ENCODE measurements at regions not wholly inside any gene's neighbourhood (a gene's known extent, or its start where the extent isn't known, plus 50 kb on each side); places are given as distances from the start of the nearest gene placed in this dataset.

DNA sequence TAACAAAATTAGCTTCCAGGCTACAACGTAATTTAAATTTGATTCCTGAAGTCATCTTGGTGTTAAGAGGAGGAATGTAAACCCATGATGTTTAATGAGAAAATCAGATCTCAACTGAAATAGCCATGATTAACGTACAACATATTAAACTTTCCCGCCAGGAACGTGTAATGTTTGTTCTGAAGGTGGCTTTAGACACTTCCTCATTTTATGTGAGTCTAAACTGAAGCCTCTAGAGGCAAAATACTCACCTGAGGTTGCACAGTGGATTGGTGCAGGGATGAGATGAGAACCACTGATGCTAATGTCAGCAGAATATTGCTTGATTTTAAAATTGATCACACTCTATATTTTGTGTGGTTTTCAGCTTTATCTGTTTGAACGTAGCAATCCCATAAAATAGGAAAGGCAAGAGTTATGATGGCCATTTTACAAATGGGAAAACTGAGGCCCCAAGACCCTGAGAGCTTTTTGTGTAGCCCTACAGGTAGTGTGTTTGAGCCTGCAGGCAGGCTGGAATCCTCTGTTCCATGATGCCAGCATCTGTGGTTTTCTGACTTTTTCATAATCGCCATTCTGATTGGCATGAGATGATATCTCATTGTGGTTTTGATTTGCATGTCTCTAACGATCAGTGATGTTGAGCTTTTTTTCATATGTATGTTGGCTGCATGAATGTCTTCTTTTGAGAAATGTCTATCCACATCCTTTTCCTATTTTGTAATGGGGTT, 243.7 kb upstream of the BMPER start:
- no peak for DNase-seq (ENCODE audit: low read depth)

DNA sequence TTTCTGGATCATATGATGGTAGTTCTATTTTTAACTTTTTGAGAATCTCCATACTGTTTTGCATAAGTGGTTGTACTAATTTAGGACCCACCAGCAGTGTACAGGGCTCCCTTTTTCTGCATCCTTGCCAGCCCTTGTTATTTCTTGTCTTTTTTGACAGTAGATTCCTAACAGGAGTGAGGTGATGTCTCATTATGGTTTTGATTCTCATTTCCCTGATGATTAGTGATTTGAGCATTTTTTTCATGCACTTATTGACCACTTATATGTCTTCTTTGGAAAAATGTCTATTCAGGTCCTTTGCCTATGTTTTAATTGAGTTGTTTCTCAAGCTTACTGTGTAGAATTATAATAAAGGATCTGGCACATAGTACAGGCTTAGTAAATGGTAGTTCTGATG, 238.8 kb upstream of the BMPER start:
- DNase-seq (ENCODE audit: low read depth) = no peak

DNA sequence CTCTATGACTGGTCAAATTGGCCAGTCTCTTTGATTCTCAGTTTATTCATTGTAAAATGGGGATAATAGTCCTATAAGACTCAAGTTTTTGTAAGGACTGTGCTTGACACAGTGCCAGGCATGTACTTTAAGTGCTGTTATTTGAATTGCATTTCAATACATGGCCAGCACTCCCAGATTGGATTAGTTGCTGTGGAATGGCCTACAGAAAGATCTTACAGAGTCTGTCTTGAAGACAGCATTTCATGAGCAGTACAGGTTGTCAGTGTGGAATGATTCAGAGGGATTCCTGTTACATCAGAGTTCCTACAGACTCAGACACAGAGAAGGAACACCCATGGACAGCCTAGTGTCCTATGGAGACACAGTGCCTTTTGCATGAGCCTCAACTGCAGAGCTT, 238.1 kb upstream of the BMPER start:
- peak; percentile 23 for DNase-seq (ENCODE audit: low read depth)

DNA sequence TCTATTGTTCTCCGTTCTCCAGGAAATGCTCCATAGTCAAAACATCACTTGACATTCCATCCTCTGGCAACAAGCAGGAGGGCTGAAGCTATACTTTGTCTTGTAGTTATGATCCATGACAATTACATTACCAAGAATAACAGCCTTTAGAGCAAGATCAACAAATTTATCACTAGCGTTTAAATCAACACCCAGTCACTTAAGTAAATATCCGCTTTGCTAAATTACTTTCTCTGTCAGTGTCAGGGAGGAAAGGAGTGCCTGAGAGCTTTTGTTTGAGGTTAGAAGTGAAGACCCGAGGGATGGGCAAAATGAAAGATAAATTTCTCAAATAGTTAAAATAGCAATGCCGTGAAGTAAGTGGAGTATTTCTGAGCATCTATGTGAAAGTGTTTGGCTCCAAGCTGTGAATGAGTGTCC, 236.1 kb upstream of the BMPER start:
- peak; percentile 26 for DNase-seq (ENCODE audit: low read depth)

DNA sequence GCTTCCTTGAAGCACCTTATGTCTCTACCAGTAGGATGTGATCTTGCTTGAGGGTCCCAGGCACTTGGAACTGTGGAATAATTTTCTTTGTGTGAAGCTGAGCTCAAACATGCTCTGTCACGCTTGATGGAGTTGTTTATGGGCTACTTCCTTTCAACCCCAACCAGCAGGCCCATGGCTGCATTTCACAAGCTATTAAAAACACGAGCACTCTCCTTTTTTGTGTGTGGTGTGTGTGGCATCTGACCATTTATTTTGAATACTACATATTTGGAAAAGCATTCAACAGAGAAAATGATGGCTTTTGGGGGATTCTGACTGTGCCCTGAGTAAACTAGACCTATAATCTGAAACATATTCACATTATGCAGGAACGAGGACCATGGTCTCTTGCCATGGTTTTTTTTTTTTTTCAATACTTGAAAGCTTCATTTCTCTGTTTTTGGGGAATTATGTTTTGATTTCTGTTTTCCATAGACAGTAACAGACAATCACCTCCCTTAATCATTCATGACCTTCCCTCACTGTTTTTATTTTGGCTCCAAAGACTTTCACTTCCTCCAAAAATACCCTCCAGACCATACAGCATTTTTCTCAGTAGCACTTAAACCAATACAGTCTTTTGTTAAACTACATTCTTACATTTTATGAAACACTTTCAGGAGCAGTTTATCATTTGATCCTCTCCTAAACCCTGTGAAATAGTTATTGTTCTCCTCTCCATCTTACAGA, 233.6 kb upstream of the BMPER start:
- DNase-seq (ENCODE audit: low read depth) = no peak

DNA sequence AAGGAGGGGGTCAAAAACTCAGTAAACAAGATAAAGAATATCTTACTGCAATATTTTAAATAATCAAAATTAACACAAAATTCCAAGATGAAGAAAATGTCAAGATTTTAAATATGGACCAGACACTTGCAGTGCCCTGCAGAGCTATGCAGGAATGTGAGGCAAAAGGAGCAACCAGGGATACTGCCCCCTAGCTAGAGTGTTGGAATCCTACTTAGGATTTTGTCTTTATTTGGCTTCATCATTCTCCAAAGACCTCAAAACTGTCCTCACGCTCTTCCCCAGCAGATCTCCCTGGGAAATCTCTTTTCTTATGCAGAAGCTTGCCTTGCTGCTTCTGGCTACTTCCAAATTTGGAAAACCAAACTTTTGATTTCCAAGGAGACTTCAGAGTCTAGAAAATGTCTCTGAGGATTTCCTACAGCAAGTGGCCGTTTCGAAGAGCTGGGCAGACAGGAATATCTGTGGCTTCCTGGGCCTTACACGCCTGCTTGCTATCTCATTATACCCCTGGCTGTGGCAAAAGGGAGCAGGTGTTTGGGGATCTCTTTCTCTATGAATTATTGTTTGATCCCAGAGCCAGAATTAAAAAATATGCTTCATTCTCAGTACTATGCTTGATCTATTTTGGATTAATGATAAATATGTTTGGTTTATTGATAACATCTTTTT, 232.2 kb upstream of the BMPER start:
- no peak for DNase-seq (ENCODE audit: low read depth)

DNA sequence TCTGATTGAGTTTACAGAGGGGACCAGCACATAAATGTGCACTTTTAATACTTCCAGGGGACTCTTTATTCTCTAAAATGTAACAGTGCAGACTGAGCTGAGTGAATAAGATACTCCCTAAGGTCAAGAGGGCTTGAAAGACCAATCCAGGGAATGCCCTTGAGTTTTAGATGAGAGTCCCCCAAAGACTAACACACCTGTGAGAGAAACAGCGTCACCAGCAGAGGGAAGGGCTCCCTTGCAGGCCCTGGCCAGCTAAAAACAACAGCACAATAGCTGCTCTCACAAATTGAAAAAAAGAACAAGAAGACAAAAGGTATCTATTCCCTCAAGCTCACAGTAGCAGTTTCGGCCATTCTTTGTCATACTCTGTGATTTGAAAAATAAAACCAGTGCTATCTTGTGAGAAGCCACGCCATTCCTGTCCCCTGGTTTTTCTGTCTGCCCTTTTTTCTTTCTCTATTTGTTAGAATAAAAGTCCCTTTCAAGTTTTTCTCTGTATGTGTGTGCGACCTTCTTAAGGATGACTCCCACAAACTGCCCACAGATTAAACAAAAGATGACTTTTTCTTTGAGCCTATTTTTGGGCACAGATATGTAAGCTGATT, 230.4 kb upstream of the BMPER start:
- no peak for DNase-seq (ENCODE audit: low read depth)

DNA sequence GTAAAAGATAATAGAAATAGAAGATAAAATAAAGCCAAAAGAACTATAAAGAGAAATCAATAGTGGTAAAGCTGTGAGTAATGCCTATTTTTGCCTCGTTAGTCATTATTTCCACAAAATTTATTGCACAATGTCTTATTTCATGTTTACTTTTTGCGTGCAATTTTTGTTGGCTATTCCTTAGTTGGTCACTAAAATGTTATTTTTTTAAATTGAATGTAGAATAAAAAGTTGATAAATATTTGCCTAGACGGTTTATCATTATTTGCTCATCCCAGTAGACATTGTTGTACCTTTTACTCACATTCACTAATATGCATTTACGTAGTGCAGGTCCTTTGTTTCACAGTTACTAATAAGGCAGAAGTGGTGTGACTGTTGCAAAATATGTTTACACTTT, 227.8 kb upstream of the BMPER start:
- peak; percentile 32 for DNase-seq (ENCODE audit: low read depth)

DNA sequence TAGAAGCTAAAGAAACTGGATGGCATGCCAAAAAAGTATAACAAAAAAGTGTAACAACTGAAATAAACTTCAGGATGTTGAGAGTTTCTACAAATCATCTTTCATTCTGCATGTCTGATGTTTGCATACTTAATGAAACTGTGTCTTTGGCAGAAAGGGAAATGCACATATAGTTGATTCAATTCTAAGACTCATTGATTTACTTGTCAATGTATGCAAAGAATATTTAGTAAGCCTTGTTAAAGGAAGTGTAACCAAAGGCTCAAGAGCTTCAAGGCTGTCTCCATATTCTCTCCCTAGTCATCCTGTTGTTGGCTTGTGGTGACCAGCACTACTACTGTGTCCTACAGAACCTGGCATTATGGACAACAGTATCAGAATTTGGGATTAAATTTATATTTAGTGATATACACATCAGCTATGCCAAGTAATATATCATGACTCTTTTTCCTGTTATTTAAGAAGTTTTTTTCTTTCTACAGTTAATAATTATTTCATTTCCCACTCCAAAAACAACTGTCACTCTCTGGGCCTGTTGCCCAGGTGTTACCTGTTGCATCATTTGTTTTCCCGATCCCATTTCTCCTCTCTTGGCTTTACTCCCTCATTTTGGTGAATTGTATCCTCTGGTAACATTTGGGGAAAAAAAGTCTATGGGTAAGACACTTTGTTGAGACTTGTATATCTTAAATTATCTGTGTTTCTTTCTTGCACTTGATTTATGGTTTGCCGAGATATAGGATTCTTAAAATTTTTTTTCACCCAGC, 226.6 kb upstream of the BMPER start:
- no peak for DNase-seq (ENCODE audit: low read depth)

DNA sequence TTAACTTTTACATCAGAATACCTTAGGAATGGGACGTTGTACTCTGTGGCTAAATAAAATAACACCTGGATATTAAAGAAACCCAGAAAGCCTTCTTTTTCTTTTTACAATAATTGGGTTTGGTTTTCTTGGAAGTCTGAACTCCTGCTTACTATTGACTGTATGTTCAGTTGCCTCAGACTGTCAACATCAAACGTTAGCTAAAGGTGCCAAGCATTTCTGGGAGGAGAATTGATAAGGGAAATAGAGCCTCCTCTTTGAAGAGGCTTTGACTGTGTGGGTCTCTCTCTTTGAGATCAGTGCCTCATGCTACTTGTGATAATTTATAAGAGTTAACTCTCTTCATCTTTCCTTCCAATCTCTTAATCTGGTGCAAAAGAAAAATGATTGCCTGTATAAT, 224.7 kb upstream of the BMPER start:
- DNase-seq (ENCODE audit: low read depth) = no peak

DNA sequence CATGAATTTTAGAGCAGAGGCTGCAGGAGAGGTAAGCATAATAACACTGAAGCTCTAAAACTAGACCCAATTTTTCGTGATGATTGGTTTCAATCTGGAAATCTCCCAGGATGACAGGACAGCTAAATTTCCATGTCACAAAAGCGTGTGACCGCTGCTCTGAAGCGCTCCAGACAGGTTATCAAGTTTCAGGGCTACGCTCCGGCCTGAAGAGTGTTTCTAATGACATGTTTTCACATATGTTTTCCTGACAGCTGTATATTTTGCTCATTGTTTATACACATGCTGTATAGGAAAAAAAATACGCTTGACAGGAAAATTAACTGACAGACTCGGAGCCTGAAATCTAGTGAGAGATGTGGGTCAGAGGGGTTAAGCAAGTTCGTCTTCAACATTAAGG, 219.8 kb upstream of the BMPER start:
- no peak for DNase-seq (ENCODE audit: low read depth)

DNA sequence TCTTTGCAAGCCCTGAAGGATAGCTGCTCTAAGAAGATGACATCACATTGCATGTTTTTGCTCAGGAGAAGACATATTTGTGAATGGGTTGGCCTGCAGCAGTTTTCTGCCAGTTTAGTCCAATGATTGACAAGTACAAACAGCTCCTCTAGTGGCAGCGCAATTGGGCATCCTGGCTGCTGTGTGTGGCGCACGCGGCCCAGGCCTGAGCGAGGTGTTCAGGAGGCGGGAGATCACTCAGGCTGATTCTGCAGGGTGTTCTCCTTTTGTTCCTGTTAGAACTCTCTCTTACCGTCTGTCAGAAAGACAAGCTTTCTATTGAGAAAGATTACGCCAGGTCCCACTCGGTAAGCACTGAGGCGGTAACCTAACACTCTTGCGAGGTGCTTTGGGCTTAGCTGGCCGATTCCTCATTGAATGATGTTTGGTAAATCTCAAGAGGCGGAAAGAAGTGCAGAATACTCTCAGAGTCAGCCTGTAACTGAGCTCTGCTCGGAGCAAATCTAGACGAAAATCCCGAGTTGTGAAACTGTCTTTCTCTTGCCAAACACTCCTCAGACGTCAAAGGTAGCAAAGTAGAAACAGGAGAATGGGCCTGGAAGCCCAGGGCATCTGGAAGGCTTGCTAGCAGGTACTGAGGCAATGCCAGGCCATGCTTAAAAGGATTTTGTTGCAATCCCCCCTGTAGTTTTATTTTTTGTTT, 219.2 kb upstream of the BMPER start:
- peak; percentile 55 for DNase-seq (ENCODE audit: low read depth)

DNA sequence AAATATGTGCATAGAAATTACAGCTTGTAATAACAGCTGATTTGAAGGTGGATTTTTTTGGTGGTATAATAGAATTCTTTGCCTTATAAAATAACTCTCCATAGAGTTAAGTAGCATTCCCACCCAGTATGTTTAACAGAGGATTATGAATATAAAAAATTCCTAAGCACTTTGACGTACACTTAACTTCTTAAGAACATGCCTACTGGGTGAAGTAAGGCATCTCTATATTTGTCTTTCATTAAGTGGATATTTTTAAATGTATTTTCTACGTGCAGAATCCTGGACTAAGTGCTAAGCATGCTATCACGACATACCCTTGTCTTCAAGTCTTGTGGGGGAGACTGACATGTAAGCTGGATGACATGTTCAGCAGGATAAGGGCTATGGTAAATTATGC, 217.7 kb upstream of the BMPER start:
- no peak for DNase-seq (ENCODE audit: low read depth)

DNA sequence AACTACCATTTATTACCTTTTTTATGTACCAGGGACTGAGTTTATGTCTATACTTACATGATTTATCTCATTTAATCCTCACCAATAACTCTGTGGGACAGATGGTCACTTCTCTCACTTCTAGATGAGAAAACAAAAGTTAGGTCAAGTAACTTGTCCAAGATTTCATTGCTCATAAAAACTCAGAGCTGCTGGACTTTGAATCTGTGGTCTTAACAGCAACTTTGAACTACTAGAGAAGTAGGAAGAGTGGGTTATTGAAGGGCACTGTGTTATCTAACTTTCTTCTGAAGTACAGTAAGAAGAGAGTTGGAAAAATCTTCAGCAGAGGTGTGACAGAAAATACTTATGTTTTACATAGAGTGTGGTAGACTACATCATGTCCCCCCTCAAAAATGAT, 214.2 kb upstream of the BMPER start:
- no peak for DNase-seq (ENCODE audit: low read depth)

DNA sequence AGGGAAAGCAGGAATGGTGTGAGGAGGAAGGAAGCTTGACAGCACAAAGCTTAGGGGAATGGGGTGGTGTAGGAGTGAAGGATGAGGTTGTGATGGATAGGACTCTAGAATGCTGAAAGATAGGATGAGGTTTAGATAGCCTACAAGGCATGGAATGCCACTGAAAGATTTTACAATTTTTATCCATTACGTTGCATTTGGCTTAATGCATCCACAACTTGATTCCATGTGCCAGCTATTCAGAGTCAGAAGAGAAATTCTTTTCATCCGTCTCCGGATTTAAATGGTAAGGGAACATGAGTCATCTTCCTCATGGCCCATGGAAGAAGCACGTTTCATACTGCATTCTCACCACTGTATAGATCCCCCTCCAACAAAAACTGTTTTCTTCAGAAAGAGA, 212.4 kb upstream of the BMPER start:
- DNase-seq (ENCODE audit: low read depth) = peak; percentile 70

DNA sequence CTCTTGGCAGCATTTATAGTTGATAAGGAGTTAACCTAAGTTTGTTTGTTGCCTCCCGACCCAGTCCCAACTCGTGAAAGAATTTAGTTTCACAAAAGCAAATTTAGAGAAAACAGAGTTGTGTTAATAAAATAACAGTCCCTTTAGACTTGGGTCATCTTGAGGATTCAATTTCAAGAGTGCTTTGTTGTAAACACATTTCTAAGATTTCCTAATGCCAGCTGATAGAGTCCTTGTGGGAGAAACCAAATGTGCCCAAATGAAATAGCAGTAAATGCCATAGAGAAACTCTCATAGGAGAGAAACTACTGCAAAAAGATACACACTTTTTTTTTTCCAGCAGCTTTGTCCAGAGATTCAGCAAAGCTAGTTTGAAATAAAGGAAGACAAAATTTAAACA, 211.3 kb upstream of the BMPER start:
- DNase-seq (ENCODE audit: low read depth) = no peak

DNA sequence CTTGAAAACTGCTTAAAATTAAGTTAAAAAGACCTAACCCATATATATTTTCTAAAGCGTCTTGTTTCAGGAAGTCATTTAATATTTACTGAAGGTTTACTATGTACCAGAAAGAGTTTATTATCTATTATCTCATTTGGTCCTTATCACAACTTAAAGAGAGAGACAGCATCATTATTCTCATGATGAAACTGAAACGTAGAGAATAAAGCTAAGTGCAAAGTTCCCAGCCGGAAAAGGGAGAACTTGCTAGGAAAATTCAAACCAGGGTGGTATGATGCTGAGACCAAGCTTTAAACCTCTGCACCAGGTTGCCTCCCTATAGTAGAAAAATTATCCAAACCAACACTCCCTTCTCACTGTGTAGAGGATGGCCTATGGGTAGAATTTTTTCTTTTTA, 207.7 kb upstream of the BMPER start:
- no peak for DNase-seq (ENCODE audit: low read depth)

DNA sequence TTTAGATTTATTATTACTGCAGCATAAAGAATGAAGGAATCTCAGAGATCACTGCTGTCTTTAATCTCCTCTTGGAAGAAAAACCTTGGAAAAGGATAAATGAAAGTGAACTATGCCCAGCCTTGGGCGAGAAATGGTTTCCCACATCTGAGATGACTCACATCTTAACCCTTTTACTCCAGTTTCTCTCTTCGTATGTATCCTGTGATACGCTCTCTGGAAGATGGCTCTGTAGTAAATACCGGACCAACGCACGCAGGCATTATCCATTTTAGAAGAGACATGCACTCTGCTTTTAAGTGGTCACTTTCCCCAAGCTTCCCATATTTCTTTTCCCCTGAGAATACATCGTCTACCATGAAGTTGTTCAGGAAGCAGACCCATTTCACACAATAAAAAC, 207.3 kb upstream of the BMPER start:
- peak; percentile 30 for DNase-seq (ENCODE audit: low read depth)

DNA sequence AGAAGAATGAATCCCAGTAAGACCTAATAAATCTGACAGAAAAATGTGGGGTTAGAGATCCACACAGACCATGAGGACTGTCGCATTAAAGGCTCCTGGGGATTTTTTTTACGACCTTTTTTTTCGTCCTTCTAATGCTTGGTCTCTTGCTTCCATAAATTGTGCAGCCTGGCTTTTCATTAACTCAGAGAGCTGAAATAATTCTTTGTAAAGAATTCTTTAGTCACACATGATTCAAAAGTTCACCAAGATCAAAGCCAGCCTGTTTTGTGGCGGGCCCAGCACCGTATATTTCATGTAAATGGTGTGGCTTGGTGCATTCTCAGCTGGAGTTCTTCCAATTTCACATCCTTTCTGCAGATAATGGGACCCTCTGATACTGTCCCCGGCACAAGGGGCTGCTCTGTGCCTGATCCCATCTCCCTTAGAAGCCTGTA, 206.6 kb upstream of the BMPER start:
- no peak for DNase-seq (ENCODE audit: low read depth)

DNA sequence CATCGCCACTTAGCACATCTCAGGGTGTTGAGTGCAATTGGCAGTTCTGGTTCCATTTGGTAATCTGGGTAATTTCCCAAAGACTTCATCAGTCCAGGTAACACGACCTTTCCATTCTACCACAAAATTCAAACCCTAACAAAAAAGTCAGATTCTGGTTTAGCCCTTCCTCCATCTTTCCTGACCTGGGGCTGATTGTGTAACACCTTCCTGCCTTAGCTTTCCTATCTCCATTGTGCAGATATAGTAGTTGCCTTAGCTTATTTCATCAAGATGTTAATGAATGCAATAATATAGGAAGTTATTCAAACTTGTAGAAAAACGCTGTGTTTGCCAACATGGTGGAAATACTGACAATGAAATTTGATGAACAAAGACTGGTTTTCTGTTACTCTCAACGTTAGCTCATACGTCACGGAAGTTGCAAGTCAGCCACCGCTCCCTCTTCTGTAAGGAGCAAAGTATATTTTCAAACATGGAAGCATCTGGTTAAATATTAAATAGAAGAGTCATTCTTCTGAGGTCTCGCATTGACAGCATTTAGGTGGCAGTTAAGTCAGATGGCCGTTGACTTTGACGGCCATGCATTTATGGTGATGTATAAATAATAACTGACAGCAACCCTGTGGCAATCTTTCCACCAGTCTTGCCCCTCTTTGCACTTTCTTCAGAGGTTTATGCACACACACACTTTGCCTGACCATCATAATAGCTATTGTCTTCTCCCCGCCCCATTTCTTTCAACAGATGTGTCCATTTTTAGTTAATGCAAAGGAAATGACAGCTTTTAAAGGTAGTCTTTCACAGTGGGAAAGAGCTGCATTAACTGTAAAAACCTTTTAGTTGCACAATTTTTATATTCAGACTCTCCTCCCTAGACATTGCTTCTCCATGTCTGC, 205.1 kb upstream of the BMPER start:
- no peak for DNase-seq (ENCODE audit: low read depth)
